Sigmoid colon (tissue), 6 donors: ENCODE measurements at regions not wholly inside any gene's neighbourhood (a gene's known extent, or its start where the extent isn't known, plus 50 kb on each side); places are given as distances from the start of the nearest gene placed in this dataset.

Experiments used
- DNase-seq: peaks from one replicate; pipeline ENCODE4 v3.0.0-alpha.2; 2019
- H3K27ac ChIP-seq, 4 donors: fragments of 200-600 bp; sonication (generic); one replicate each; pipeline ENCODE4 v1.5.1; 2016 to 2019; ENCODE audit warnings: mild to moderate bottlenecking in 1 of 4
- H3K27me3 ChIP-seq, 3 donors: fragments of 200-600 bp; sonication (generic); one replicate each; pipeline ENCODE4 v1.5.1; 2019; ENCODE audit warnings: mild to moderate bottlenecking in 1 of 3
- H3K36me3 ChIP-seq, 4 donors: fragments of 200-600 bp; sonication (generic); one replicate each; pipeline ENCODE4 v1.5.1; 2016 to 2019
- H3K4me1 ChIP-seq, 4 donors: fragments of 200-600 bp; sonication (generic); one replicate each; pipeline ENCODE4 v1.5.1; 2017 to 2019
- H3K4me3 ChIP-seq, 4 donors: fragments of 200-600 bp; sonication (generic); one replicate each; pipeline ENCODE4 v1.5.1; 2017 to 2019; ENCODE audit warnings: mild to moderate bottlenecking in 2 of 4, moderate library complexity in 1 of 4
- H3K9me3 ChIP-seq, 4 donors: fragments of 200-600 bp in 3 of 4; sonication (generic) in 3 of 4; one replicate each; pipeline versions ENCODE4 v1.5.1 to v1.6.1; 2013 to 2019
- CTCF ChIP-seq, 4 experiments: fragments of 450-650 bp in 3 of 4; fragments of 200-600 bp in 1 of 4; IDR thresholded peaks; one replicate each; pipeline ENCODE4 v1.5.1; 2016 to 2019; ENCODE audit warnings: antibody characterized with exemption in 4 of 4, mild to moderate bottlenecking in 3 of 4, moderate library complexity in 2 of 4
- EP300 ChIP-seq, 4 donors: sonication (generic); formaldehyde crosslinking; IDR thresholded peaks; one replicate each; pipeline ENCODE4 v1.6.1; 2017; ENCODE audit warnings: antibody characterized with exemption in 4 of 4
- POLR2A ChIP-seq, 2 donors: fragments of 450-650 bp; IDR thresholded peaks; one replicate each; pipeline ENCODE4 v1.6.1; 2016; ENCODE audit warnings: antibody characterized with exemption in 2 of 2, mild to moderate bottlenecking in 2 of 2, moderate library complexity in 2 of 2
- POLR2AphosphoS5 ChIP-seq, 4 donors: sonication (generic); formaldehyde crosslinking; IDR thresholded peaks; one replicate each; pipeline ENCODE4 v1.6.1; 2017; ENCODE audit warnings: antibody characterized with exemption in 4 of 4
- WGBS, 2 donors: extraction: QIAGEN DNeasy Blood & Tissue Kit; methylation state at CpG; one replicate each; pipeline ENCODE4 v1.1.7; 2013; 5-methylcytosine and 5-hydroxymethylcytosine counted together
- intact Hi-C: fragments of 100-400 bp; cut with DNase I; formaldehyde crosslinking; loops from one replicate; pipeline ENCODE4 v1.15.1; 2023
- donor health status: healthy with polysubstance abuse.
- donor health status: healthy.

GRCh38 chr6:113774127-113774825 is 82.9 kb upstream of the MARCKS start:
- intact Hi-C loops = no loop called here
- 90 to 95% methylated on average over 2 of the region's 2 CpGs for WGBS, 2 donors
- H3K9me3 ChIP-seq = no peaks in the 10 kb centered on the region
- H3K4me1 ChIP-seq = no peaks in the 10 kb centered on the region
- H3K27ac ChIP-seq = no peak overlapping the region
- no peaks in the 10 kb centered on the region for H3K36me3 ChIP-seq
- no peak overlapping the region for H3K4me3 ChIP-seq
- no peak for DNase-seq
- TF ChIP-seq POLR2A (IDR thresholded peaks at IDR 0.05) (no peak), EP300 (IDR thresholded peaks at IDR 0.05) (no peak), POLR2AphosphoS5 (IDR thresholded peaks at IDR 0.05) (no peak), CTCF (IDR thresholded peaks at IDR 0.05) (no peak)
- no peaks in the 10 kb centered on the region for H3K27me3 ChIP-seq

- Histone ChIP-seq H3K27me3 (no peaks in the 10 kb centered on the region), H3K9me3 (no peaks in the 10 kb centered on the region), H3K36me3 (no peaks in the 10 kb centered on the region), H3K4me3 (no peak overlapping the region), H3K4me1 (no peaks in the 10 kb centered on the region), H3K27ac (no peak overlapping the region)
- DNase-seq = no peak
- TF ChIP-seq POLR2AphosphoS5 (IDR thresholded peaks at IDR 0.05) = no peak
- TF ChIP-seq EP300 (IDR thresholded peaks at IDR 0.05) = no peak
- no peak for TF ChIP-seq CTCF (IDR thresholded peaks at IDR 0.05)
- no peak for TF ChIP-seq POLR2A (IDR thresholded peaks at IDR 0.05)
- 72 to 81% methylated on average over 2 of the region's 2 CpGs for WGBS, 2 donors
- intact Hi-C loops = no loop called here
These were observed 80.1 kb upstream of the MARCKS start for GRCh38 chr6:113776998-113777397.

GRCh38 chr6:113777601-113778000 is 79.5 kb upstream of the MARCKS start:
- H3K9me3 ChIP-seq = no peaks in the 10 kb centered on the region
- H3K27me3 ChIP-seq = no peaks in the 10 kb centered on the region
- no peak for DNase-seq
- H3K36me3 ChIP-seq = no peaks in the 10 kb centered on the region
- no peaks in the 10 kb centered on the region for H3K4me1 ChIP-seq
- WGBS, 2 donors = 69 to 88% methylated on average over 4 of the region's 4 CpGs
- intact Hi-C loops = no loop called here
- TF ChIP-seq EP300 (IDR thresholded peaks at IDR 0.05) (no peak), POLR2A (IDR thresholded peaks at IDR 0.05) (no peak), CTCF (IDR thresholded peaks at IDR 0.05) (no peak), POLR2AphosphoS5 (IDR thresholded peaks at IDR 0.05) (no peak)
- H3K27ac ChIP-seq = no peak overlapping the region
- H3K4me3 ChIP-seq = no peak overlapping the region

- no peak for TF ChIP-seq POLR2AphosphoS5 (IDR thresholded peaks at IDR 0.05)
- no peak for TF ChIP-seq POLR2A (IDR thresholded peaks at IDR 0.05)
- no peak for DNase-seq
- Histone ChIP-seq H3K4me3 (no peak overlapping the region), H3K27ac (no peak overlapping the region), H3K9me3 (no peaks in the 10 kb centered on the region), H3K36me3 (no peaks in the 10 kb centered on the region), H3K4me1 (no peaks in the 10 kb centered on the region), H3K27me3 (no peaks in the 10 kb centered on the region)
- WGBS, 2 donors = 87 to 93% methylated on average over 2 of the region's 2 CpGs
- intact Hi-C loops = no loop called here
These were observed 77.5 kb upstream of the MARCKS start for GRCh38 chr6:113779656-113780055.

- Histone ChIP-seq H3K36me3 (no peaks in the 10 kb centered on the region), H3K27me3 (no peaks in the 10 kb centered on the region), H3K4me1 (no peaks in the 10 kb centered on the region), H3K4me3 (no peak overlapping the region), H3K9me3 (no peaks in the 10 kb centered on the region), H3K27ac (no peak overlapping the region)
- no peak for DNase-seq
- TF ChIP-seq EP300 (IDR thresholded peaks at IDR 0.05) (no peak), POLR2AphosphoS5 (IDR thresholded peaks at IDR 0.05) (no peak), POLR2A (IDR thresholded peaks at IDR 0.05) (no peak), CTCF (IDR thresholded peaks at IDR 0.05) (no peak)
- intact Hi-C loops = no loop called here
These were observed 74.5 kb upstream of the MARCKS start for GRCh38 chr6:113782636-113783035.
